ENCODE measurements at regions not wholly inside any gene's neighbourhood (a gene's known extent, or its start where the extent isn't known, plus 50 kb on each side); places are given as distances from the start of the nearest gene placed in this dataset.

GRCh38 chr1:24995140-24995539 lies 65.1 kb upstream of the RUNX3 start:
- TF ChIP-seq CTCF (IDR thresholded peaks at IDR 0.05) (no peak), POLR2A (IDR thresholded peaks at IDR 0.05) (no peak)
